ENCODE measurements at regions not wholly inside any gene's neighbourhood (a gene's known extent, or its start where the extent isn't known, plus 50 kb on each side); places are given as distances from the start of the nearest gene placed in this dataset.

DNA sequence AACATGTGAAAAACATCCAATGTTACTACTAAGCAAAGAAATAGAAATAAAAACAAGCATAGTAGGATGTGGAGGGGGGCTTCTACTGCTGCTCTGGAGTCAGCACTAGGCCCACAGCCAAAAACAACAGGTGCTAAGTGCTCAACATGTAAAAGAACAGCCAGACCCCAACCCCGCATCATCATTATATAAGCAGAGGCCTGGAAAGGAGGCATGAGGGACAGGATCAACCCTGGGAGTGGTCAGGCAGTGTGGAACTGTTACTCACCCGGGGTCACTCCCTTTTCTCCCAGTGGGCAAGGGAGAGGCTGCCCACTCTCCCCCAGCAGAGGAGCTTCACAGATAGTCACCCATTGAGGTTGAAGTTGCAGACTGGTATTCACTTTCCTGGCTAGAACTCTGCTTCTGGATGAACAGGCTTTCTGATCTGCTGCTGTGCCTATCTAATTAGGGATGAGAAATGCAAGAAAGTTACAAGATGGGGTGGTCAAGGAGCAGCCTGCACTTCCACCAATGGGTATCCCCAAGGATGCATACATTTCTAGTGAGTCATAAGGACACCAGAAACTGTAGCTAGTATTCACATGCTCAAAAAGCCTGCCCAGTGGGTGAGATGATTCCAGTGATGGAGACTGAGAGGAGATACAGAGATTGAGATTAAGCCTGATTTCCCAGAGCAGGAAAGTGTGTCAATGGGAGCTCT, 480.1 kb upstream of the TCF4 start:
- Histone ChIP-seq H3K79me1 (ENCODE audit: insufficient read depth, low read depth, low read length, poor library complexity, severe bottlenecking) (no peaks in the 10 kb centered on the region), H4K8ac (replicated peaks; ENCODE audit: insufficient read length, low read depth, low read length) (no peak overlapping the region), H2BK20ac (ENCODE audit: low read depth, low read length, poor library complexity, severe bottlenecking) (no peak overlapping the region), H4K5ac (ENCODE audit: insufficient read length, low read depth, low read length) (no peak overlapping the region), H2AK5ac (ENCODE audit: insufficient read length, low read length) (no peak overlapping the region), H3K79me2 (ENCODE audit: insufficient read depth, low read length) (no peaks in the 10 kb centered on the region), H3K56ac (ENCODE audit: insufficient read length, low read depth, low read length) (no peak overlapping the region), H3K9me3 (ENCODE audit: control insufficient read depth, low read depth, low read length) (no peaks in the 10 kb centered on the region), H3K4me2 (ENCODE audit: insufficient read depth, insufficient read length, low read length) (no peak overlapping the region), H4K20me1 (ENCODE audit: control insufficient read depth, insufficient read depth, insufficient read length) (no peaks in the 10 kb centered on the region), H3K14ac (ENCODE audit: insufficient read depth, low read length) (no peak overlapping the region), H3K23ac (ENCODE audit: insufficient read length, low read depth, low read length) (no peak overlapping the region), H2BK12ac (ENCODE audit: insufficient read length, low read depth, low read length) (no peak overlapping the region), H3K18ac (ENCODE audit: insufficient read length, low read depth, low read length) (no peak overlapping the region), H3T11ph (ENCODE audit: low read length) (no peak overlapping the region), H2AFZ (ENCODE audit: low read length) (no peak overlapping the region), H2BK120ac (ENCODE audit: low read depth, low read length, poor library complexity, severe bottlenecking) (no peak overlapping the region), H3K4ac (ENCODE audit: low read depth, low read length) (no peak overlapping the region), H4K91ac (ENCODE audit: insufficient read length, low read depth, low read length) (no peak overlapping the region), H3K27ac (ENCODE audit: insufficient read length, low read depth, low read length) (no peak overlapping the region), H3K4me1 (ENCODE audit: insufficient read depth, low read length) (peaks cover 3% of the 10 kb centered on the region; the same call in 1 of the 2 replicates), H2BK15ac (ENCODE audit: low read depth, low read length) (no peak overlapping the region), H3K9ac (ENCODE audit: extremely low read depth, insufficient read length, low read length) (no peak overlapping the region), H2BK5ac (ENCODE audit: insufficient read length, low read length) (no peak overlapping the region), H3K27me3 (ENCODE audit: insufficient read depth, low read length) (no peaks in the 10 kb centered on the region), H3K23me2 (ENCODE audit: insufficient read length, low read depth, low read length, poor library complexity, severe bottlenecking) (no peaks in the 10 kb centered on the region)
- H3K36me3 Mint-ChIP-seq (ENCODE audit: insufficient read depth in 1 of 3, low read depth in 3 of 3), result peaks cover 0 to 3% (median 0%) of the 10 kb centered on the region in 3 experiments; a peak in 2 of 7 replicates
- no peak for DNase-seq
- H3K9me3 Mint-ChIP-seq, result peaks cover 0 to 6% of the 10 kb centered on the region in 2 experiments; a peak in 2 of 5 replicates
- no CpG with 5 or more reads among the region's 2 CpGs for WGBS (ENCODE audit: extremely low coverage, insufficient read length, low lambda C conversion rate)
- H3K27ac Mint-ChIP-seq, result 0 out of 7 replicates have a peak overlapping the region, but pooled peaks of 1 of the 3 experiments have one; percentile 31
- TF ChIP-seq, protein P1, sequence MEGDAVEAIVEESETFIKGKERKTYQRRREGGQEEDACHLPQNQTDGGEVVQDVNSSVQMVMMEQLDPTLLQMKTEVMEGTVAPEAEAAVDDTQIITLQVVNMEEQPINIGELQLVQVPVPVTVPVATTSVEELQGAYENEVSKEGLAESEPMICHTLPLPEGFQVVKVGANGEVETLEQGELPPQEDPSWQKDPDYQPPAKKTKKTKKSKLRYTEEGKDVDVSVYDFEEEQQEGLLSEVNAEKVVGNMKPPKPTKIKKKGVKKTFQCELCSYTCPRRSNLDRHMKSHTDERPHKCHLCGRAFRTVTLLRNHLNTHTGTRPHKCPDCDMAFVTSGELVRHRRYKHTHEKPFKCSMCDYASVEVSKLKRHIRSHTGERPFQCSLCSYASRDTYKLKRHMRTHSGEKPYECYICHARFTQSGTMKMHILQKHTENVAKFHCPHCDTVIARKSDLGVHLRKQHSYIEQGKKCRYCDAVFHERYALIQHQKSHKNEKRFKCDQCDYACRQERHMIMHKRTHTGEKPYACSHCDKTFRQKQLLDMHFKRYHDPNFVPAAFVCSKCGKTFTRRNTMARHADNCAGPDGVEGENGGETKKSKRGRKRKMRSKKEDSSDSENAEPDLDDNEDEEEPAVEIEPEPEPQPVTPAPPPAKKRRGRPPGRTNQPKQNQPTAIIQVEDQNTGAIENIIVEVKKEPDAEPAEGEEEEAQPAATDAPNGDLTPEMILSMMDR (conservative IDR thresholded peaks at IDR 0.05), result no peak
- H3K4me3 Mint-ChIP-seq, result no peak overlapping the region
- H3K4me1 Mint-ChIP-seq, result peaks cover 19% of the 10 kb centered on the region in 2 experiments
- H3K27me3 Mint-ChIP-seq (ENCODE audit: low read depth), result no peaks in the 10 kb centered on the region
